ENCODE measurements at regions not wholly inside any gene's neighbourhood (a gene's known extent, or its start where the extent isn't known, plus 50 kb on each side); places are given as distances from the start of the nearest gene placed in this dataset.

GRCh38 chr2:19738707-19739106 is 163.1 kb downstream of the TTC32 start (continued):
- TF ChIP-seq, protein P1, sequence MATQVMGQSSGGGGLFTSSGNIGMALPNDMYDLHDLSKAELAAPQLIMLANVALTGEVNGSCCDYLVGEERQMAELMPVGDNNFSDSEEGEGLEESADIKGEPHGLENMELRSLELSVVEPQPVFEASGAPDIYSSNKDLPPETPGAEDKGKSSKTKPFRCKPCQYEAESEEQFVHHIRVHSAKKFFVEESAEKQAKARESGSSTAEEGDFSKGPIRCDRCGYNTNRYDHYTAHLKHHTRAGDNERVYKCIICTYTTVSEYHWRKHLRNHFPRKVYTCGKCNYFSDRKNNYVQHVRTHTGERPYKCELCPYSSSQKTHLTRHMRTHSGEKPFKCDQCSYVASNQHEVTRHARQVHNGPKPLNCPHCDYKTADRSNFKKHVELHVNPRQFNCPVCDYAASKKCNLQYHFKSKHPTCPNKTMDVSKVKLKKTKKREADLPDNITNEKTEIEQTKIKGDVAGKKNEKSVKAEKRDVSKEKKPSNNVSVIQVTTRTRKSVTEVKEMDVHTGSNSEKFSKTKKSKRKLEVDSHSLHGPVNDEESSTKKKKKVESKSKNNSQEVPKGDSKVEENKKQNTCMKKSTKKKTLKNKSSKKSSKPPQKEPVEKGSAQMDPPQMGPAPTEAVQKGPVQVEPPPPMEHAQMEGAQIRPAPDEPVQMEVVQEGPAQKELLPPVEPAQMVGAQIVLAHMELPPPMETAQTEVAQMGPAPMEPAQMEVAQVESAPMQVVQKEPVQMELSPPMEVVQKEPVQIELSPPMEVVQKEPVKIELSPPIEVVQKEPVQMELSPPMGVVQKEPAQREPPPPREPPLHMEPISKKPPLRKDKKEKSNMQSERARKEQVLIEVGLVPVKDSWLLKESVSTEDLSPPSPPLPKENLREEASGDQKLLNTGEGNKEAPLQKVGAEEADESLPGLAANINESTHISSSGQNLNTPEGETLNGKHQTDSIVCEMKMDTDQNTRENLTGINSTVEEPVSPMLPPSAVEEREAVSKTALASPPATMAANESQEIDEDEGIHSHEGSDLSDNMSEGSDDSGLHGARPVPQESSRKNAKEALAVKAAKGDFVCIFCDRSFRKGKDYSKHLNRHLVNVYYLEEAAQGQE (IDR thresholded peaks at IDR 0.05; ENCODE audit: low read depth, low read length), result no peak
- TF ChIP-seq SP1 (IDR thresholded peaks at IDR 0.05; ENCODE audit: low read depth, low read length) (no peak), WRNIP1 (IDR thresholded peaks at IDR 0.05; ENCODE audit: borderline replicate concordance, low read depth, low read length) (no peak), BMI1 (IDR thresholded peaks at IDR 0.05; ENCODE audit: borderline replicate concordance) (no peak)

DNA sequence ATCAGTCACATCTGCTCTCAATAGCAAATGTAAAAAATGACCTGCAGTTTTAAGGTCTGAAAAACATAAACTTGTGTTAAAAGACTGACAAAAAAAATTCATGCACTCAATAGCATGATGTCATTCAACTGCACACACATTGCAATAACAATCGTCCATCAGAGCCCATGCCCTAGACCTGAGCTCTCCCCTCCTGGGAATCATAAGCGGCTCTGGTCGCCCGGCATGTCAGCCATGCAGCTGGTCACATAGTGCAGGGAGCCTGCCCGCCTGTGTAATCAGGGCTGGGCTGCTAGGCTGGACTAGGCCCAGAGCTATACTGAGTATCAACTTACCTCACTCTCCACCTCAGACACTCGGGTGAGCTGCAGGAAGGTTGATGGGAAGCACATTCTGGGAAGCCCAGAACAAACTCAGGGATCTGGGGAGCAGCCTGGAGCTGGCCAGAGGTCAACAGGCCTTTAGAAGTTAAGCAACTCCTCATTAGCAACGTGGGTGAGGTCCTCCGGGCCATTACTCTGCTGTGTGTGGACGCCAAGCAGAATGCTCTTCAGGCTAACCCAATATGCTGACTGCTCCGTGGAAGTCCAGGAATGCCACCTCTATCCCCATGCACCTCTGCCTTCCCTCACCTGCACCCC is 165.5 kb downstream of the TTC32 start:
- WGBS (ENCODE audit: insufficient coverage, insufficient replicate concordance, low lambda C conversion rate, missing lambda C conversion rate), result 19% methylated on average over 10 of the region's 10 CpGs
- ChIA-PET CTCF (no interaction called here), RAD21 (ENCODE audit: unreplicated experiment) (no interaction called here)
- TF ChIP-seq HDAC2 (IDR thresholded peaks at IDR 0.05) (no peak), SMAD5 (IDR thresholded peaks at IDR 0.05; ENCODE audit: low read depth) (no peak), ZNF274 (IDR thresholded peaks at IDR 0.05; ENCODE audit: insufficient read depth, insufficient read length) (no peak), RAD21 (IDR thresholded peaks at IDR 0.05; ENCODE audit: insufficient read depth, low read depth, low read length) (no peak), E2F8 (IDR thresholded peaks at IDR 0.05; ENCODE audit: low read depth, partially characterized antibody) (no peak), POU2F2 (IDR thresholded peaks at IDR 0.05; ENCODE audit: borderline replicate concordance, low read depth, low read length) (no peak), BACH1 (IDR thresholded peaks at IDR 0.05; ENCODE audit: borderline replicate concordance) (no peak), GABPA (IDR thresholded peaks at IDR 0.05; ENCODE audit: low read depth) (no peak)
- TF ChIP-seq, protein P2, sequence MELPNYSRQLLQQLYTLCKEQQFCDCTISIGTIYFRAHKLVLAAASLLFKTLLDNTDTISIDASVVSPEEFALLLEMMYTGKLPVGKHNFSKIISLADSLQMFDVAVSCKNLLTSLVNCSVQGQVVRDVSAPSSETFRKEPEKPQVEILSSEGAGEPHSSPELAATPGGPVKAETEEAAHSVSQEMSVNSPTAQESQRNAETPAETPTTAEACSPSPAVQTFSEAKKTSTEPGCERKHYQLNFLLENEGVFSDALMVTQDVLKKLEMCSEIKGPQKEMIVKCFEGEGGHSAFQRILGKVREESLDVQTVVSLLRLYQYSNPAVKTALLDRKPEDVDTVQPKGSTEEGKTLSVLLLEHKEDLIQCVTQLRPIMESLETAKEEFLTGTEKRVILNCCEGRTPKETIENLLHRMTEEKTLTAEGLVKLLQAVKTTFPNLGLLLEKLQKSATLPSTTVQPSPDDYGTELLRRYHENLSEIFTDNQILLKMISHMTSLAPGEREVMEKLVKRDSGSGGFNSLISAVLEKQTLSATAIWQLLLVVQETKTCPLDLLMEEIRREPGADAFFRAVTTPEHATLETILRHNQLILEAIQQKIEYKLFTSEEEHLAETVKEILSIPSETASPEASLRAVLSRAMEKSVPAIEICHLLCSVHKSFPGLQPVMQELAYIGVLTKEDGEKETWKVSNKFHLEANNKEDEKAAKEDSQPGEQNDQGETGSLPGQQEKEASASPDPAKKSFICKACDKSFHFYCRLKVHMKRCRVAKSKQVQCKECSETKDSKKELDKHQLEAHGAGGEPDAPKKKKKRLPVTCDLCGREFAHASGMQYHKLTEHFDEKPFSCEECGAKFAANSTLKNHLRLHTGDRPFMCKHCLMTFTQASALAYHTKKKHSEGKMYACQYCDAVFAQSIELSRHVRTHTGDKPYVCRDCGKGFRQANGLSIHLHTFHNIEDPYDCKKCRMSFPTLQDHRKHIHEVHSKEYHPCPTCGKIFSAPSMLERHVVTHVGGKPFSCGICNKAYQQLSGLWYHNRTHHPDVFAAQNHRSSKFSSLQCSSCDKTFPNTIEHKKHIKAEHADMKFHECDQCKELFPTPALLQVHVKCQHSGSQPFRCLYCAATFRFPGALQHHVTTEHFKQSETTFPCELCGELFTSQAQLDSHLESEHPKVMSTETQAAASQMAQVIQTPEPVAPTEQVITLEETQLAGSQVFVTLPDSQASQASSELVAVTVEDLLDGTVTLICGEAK (IDR thresholded peaks at IDR 0.05; ENCODE audit: borderline replicate concordance), result no peak

More for the DNA sequence above, 165.5 kb downstream of the TTC32 start:
- POLR2A ChIA-PET, result no interaction called here
- SMC1A ChIA-PET (ENCODE audit: uncharacterized antibody, unreplicated experiment), result interaction anchor here (0.6 kb wide), 1 partner anchor 129 kb away, joined by 3 read pairs; no protein-coding TSS in a partner anchor
- FAIRE-seq (no peak), ATAC-seq (no peak), DNase-seq (ENCODE audit: low read depth, low spot score) (no peak)
- Histone ChIP-seq H3K4me3 (no peak overlapping the region), H3K27me3 (replicated peaks in 1 of 2; ENCODE audit: control insufficient read depth in 2 of 2, insufficient read depth in 2 of 2, low read length in 1 of 2) (peaks cover 0 to 4% of the 10 kb centered on the region in 2 experiments; a peak in 2 of 4 replicates), H3K9me3 (replicated peaks; ENCODE audit: control insufficient read depth, insufficient read depth, low read length) (no peaks in the 10 kb centered on the region), H3K4me2 (ENCODE audit: control insufficient read depth, insufficient read depth) (no peak overlapping the region), H4K20me1 (ENCODE audit: control insufficient read depth, insufficient read depth) (no peaks in the 10 kb centered on the region), H3K27ac (ENCODE audit: control insufficient read depth, insufficient read depth) (no peak overlapping the region), H3K79me2 (ENCODE audit: control insufficient read depth, insufficient read depth, low read length) (no peaks in the 10 kb centered on the region), H2AFZ (ENCODE audit: control insufficient read depth, low read depth, low read length) (no peak overlapping the region), H3K4me1 (ENCODE audit: control insufficient read depth, insufficient read depth, low read length) (no peaks in the 10 kb centered on the region), H3K9ac (ENCODE audit: control insufficient read depth, insufficient read depth, low read length) (no peak overlapping the region), H3K36me3 (ENCODE audit: control insufficient read depth in 2 of 2, insufficient read depth in 2 of 2, low read length in 1 of 2) (no peaks in the 10 kb centered on the region)
- BruUV-seq (replicated peaks), result no TSS peak
- in situ Hi-C loops (cut with MboI) (no loop called here), intact Hi-C loops (cut with micrococcal nuclease; ENCODE audit: unreplicated experiment) (no loop called here)

All from GM12878 (cell line).